ENCODE measurements at regions not wholly inside any gene's neighbourhood (a gene's known extent, or its start where the extent isn't known, plus 50 kb on each side); places are given as distances from the start of the nearest gene placed in this dataset.

- TF ChIP-seq CTCF (IDR thresholded peaks at IDR 0.05) (no peak), POLR2A (IDR thresholded peaks at IDR 0.05) (no peak)
Measured at GRCh38 chrX:68909945-68910344, 81.1 kb downstream of the EFNB1 start.

All from sigmoid colon (tissue), 3 donors.